ENCODE measurements at regions not wholly inside any gene's neighbourhood (a gene's known extent, or its start where the extent isn't known, plus 50 kb on each side); places are given as distances from the start of the nearest gene placed in this dataset.
"Not testable (repeated sequence)": the region's sequence is repeated elsewhere in the genome, so short reads cannot be mapped to it uniquely, and the experiment has no call there.

DNA sequence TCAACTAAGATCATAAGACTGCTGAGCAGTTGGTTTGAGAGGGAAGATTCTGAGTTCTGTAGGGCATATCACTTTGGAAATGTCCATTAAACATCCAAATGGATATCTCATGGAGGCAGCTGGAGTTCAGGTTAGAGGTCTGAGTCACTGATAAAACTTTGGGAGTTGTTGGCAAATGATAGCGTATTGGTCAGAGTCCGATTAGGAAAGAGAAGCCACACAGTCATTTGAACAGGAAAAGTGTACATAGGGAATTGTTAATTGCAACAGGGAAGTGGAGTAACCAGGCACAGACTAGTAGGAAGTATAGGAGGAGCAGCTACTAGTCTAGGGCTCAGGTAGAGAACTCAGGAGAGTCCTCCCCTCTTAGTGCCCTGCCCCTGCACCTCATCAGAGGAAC, 126.6 kb upstream of the PTPN20 start:
- in situ Hi-C loops (cut with HindIII; ENCODE audit: low pct_ligation_motif_present, low pct_unique_long_range_greater_than_20kb, low sequenced_read_pairs); DNase-seq: not testable (repeated sequence)

DNA sequence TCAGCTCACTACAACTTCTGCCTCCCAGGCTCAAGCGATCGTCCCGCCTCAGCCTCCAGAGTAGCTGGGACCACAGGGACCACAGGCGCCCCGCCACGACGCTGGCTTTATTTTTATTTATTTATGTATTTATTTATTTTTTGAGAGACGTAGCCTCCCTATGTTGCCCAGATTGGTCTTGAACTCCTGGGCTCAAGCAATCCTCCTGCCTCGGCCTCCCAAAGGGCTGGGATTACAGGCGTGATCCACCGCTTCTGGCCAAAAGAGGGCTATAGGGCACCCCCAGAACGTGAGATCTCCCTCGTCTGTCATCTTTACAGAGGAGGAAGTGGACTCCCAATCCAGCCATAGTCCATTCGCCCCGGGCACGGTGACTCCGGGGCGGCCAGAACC, 125.1 kb upstream of the PTPN20 start:
- in situ Hi-C loops (cut with HindIII; ENCODE audit: low pct_ligation_motif_present, low pct_unique_long_range_greater_than_20kb, low sequenced_read_pairs); DNase-seq: not testable (repeated sequence)

DNA sequence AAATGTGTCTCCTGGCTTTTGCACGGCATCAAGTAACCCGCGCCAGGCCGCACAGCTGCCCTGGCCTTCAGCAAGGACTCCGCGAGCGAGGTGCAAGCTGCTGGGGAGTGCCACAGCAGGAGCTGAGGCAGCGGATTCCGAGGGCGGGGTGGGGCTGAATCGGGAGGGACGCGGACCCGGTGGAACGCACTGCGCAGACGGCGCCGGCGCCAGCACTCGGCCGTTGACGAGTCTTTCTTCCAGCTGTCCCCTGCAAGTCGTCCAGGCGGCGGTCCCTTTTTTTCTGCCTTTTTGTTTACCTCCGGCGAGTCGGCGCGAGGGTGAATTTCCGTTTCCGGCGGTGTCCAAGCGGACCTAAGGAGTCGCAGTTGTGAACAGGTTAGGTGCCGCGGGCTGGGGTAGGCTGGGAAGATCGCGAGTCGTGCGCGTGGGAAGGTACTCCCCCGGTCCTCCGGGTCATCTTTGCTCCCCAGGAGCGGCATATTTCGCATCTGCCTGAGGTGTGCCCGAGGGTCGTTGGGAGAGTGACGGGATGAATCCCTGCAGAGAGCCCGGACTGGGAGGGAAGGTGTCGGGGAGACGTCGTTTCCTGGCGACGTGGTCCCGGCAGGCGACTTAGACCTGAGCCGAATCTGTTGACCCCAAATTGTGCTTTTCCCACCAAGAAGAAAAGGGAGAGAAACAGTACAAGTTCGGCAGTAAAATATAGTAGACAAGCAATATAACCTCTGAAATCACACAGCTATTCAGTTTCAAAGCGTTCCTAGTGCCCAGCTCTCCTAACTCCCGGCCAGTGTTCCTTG, 124.5 kb upstream of the PTPN20 start:
- in situ Hi-C loops (cut with HindIII; ENCODE audit: low pct_ligation_motif_present, low pct_unique_long_range_greater_than_20kb, low sequenced_read_pairs): not testable (repeated sequence)
- peak; percentile 73 for DNase-seq

DNA sequence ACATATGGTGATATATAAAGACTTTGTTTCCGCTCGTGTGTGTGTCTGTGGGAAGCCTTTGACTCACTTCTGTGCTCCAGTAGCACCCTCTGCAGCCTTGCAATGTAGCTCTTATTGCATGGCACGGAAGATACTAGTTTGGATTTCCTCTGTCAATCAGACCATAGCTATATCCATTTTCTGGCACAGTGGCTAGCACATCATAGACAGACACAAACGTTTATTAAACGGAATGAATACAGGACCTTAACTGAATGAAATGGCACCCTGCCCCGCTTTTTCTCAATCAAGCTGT, 124.0 kb upstream of the PTPN20 start:
- peak; percentile 81 for DNase-seq
- in situ Hi-C loops (cut with HindIII; ENCODE audit: low pct_ligation_motif_present, low pct_unique_long_range_greater_than_20kb, low sequenced_read_pairs): no loop called here

DNA sequence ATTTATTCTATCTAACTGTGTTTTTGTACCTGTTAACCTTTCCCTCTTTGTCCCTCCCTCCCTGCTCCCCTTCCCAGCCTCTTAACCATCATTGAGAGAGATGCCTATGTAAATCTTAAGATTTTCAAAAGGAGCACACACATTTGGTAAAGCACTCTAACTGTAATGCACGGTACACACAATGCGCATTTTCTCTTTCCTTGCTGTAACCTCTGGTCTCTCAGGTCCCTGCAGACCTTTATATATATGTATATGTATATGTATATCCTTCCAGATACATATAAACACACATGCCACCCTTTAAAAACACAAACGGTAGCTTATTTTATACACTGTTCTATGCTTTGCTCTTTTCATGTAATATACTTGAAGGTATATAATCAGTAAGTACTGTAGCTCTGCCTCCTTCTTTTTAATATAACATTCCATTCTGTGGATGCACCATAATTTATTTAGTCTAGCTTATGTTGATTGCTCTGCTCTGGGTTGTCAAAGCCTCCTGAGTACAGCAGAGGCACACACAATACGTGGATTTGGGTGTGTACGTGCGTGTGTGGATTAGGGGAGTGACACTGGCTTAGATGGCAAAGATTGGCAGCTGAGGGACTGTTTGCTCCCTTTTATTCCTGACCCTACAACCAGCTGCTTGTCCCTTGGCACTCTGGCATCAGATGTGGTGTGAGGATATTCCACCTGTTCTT, 118.4 kb upstream of the PTPN20 start:
- in situ Hi-C loops (cut with HindIII; ENCODE audit: low pct_ligation_motif_present, low pct_unique_long_range_greater_than_20kb, low sequenced_read_pairs); DNase-seq: not testable (repeated sequence)

DNA sequence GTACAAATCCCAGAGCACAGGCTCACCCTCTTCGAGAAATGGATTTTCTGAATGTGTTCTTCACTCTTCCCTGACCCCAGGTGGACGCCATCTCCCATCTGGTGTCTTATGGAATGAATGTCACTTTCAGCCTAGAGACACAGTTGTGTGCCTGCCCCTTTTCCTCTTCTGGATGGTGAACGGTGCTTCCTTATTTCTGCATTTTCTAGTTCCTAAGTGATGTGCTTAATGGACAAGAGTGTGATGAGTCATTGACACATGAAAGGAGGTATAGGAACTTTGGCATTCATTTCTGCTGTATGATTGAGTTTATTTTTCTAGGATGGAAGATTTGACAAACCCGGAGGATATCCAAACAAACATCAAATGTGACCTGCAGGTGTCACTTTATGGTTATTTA, 114.9 kb upstream of the PTPN20 start:
- in situ Hi-C loops (cut with HindIII; ENCODE audit: low pct_ligation_motif_present, low pct_unique_long_range_greater_than_20kb, low sequenced_read_pairs); DNase-seq: not testable (repeated sequence)

DNA sequence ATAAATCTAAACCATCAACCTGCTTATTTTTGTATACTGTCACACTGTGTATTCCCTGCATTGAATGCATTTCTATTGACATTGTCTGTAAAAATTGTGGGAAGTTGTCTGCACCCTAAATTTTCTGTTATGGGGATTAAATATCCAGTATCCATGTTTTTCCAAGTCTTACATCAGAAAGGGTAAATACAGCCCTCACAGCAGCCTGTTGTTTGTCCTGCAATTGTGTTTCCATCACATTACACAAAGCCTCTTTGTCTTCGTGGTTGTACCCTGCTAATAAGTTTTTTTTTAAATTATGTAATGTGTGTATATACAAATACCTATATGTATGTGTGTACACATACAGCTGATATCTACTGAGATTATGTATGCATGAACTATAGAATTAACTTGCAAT, 109.2 kb upstream of the PTPN20 start:
- DNase-seq; in situ Hi-C loops (cut with HindIII; ENCODE audit: low pct_ligation_motif_present, low pct_unique_long_range_greater_than_20kb, low sequenced_read_pairs): not testable (repeated sequence)

DNA sequence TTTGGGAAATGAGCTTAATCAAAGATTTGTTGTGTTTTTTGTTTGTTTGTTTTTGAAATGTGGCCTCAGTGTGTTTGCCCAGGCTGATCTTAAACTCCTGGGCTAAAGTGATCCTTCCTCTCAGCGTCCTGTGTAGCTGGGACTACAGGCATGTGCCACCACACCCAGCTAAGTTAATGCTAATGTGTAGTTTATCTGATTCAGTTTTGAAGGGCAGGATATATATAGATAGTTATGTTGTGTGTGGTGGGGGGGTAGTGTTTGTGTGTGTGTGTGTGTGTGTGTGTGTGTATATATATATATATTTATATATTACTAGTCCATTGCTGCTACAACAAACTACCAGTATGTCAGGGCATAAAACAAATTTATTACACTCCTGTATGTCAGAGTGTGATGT, 108.1 kb upstream of the PTPN20 start:
- in situ Hi-C loops (cut with HindIII; ENCODE audit: low pct_ligation_motif_present, low pct_unique_long_range_greater_than_20kb, low sequenced_read_pairs); DNase-seq: not testable (repeated sequence)

DNA sequence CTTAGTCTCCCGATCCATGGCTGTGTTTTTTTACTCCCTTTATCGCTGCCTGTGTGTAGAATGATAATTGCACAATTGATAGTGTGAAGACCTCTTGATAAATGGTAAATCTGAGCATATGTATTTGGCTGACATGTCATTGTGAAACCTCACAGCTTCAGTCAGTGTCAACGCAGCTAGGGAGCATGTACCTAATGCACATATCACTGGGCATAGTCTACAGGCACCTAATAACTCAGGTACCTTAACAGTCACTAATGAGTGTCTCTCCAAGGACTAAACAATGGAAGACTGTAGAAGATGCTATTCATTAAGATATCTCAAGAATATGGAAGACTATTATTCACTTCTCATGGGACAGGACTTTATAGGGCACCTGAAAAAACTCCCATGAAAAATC, 101.0 kb upstream of the PTPN20 start:
- in situ Hi-C loops (cut with HindIII; ENCODE audit: low pct_ligation_motif_present, low pct_unique_long_range_greater_than_20kb, low sequenced_read_pairs); DNase-seq: not testable (repeated sequence)

DNA sequence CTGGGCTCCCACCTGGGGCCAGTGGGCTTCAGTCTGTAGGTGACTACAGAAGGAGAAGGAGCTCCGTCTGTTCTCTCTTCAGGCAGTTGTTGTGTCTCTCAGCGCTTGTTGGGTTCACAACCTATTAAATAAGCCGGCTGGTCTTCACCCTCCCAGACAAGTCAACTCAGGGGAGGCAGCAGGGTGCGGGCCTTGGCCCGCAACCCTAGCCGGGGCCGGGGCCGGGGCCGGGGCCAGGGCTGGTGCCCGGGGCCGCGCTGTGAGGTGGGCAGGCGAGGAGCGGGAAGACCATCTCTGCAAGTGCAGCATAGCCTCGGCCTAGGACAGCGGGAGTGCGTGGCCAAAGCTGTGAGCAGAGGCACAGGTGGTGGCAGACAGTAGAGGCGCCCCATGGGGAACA, 95.1 kb upstream of the PTPN20 start:
- in situ Hi-C loops (cut with HindIII; ENCODE audit: low pct_ligation_motif_present, low pct_unique_long_range_greater_than_20kb, low sequenced_read_pairs); DNase-seq: not testable (repeated sequence)

DNA sequence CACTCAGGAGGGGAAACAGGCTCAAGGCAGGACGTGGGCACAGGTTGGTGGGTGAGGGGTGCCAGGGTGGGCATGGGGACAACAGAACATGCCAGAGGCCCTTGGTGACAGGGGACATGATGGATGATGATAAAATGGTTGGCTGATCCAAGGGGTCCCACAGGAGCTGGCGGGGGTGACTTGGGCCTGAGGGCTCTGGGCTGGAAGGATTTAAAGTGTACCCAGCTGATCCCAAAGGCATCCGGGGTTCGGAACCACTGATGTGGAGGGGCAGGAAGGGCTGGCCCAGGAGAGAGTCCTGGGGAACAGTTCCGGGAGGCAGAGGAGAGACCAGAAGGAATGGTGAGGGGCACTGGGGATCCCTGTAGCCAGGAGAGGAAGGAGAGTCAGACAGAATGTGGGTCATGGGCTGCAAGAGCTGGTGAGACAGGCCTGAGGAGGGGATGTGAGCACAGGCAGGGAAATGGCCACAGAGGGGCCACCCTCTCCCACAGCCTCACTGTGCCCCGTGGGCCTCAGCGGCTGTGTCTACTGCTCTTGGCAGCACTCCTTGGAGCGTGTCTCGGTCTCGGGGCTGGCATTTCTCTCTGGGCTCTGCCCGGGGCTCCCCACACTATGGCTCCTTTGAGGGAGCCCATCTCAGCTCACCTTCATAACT, 70.7 kb upstream of the PTPN20 start:
- in situ Hi-C loops (cut with HindIII; ENCODE audit: low pct_ligation_motif_present, low pct_unique_long_range_greater_than_20kb, low sequenced_read_pairs); DNase-seq: not testable (repeated sequence)

DNA sequence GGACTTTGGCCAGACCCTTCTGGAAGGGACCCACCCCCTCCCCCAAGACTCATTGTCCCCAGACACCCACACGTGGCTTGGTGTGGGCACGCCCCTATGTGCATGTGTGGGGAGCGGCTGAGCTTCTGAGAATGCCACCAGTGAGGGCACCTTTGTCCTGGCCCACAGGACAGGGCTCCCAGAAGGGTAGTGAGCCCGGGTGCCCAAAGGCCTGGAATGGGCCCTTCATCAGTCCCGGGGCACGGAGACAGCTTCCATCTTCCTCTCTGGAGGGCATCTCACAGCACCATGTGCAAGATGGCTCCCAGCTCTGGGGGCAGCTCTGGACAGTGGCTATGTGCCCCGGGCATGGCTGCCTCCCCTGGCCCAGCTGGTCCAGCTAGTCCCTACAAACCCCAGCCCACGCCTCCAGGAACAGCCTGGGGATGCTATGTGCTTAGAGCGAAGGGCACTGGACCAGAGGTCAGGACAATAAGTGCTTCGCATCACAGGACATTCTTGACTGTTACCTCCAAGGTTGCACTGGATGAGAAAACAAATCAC, 70.1 kb upstream of the PTPN20 start:
- in situ Hi-C loops (cut with HindIII; ENCODE audit: low pct_ligation_motif_present, low pct_unique_long_range_greater_than_20kb, low sequenced_read_pairs): not testable (repeated sequence)

DNA sequence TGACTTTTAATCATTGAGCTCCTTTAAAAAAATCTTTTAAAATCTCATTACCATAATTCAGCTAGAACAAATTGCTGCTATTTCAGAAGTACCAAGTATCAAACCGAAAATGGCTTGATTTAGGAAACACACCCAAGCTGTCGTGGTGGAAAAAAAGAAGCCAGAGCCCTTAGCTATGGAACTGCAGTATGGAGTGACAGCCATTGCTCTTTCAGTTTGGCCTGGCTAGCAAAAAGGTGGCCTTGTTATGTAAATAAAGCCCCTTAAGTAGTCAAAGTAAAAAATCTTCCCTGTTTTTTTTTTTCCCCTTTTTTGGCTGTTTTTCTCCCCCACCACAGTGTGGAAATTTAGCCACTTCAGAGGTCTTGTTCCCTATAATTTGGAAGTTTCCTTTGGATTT, 66.0 kb upstream of the PTPN20 start:
- DNase-seq; in situ Hi-C loops (cut with HindIII; ENCODE audit: low pct_ligation_motif_present, low pct_unique_long_range_greater_than_20kb, low sequenced_read_pairs): not testable (repeated sequence)

More for the DNA sequence above, 70.1 kb upstream of the PTPN20 start:
- DNase-seq: not testable (repeated sequence)

DNA sequence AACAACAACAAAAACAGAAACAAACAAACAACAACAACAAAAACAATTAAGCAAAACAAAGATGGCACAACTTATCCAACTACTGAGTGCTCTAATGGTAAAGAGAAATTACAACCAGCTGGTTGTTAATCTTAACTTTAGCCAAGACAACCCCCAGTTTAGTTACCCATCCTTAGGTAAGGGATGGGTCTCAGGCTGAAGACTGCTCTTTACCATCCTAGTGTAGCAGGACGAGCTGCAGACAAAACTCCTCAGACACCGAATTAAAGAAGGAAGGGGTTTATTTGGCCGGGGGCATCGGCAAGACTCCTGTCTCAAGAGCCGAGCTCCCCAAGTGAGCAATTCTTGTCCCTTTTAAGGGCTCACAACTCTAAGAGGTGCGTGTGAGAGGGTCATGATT, 65.6 kb upstream of the PTPN20 start:
- in situ Hi-C loops (cut with HindIII; ENCODE audit: low pct_ligation_motif_present, low pct_unique_long_range_greater_than_20kb, low sequenced_read_pairs); DNase-seq: not testable (repeated sequence)

DNA sequence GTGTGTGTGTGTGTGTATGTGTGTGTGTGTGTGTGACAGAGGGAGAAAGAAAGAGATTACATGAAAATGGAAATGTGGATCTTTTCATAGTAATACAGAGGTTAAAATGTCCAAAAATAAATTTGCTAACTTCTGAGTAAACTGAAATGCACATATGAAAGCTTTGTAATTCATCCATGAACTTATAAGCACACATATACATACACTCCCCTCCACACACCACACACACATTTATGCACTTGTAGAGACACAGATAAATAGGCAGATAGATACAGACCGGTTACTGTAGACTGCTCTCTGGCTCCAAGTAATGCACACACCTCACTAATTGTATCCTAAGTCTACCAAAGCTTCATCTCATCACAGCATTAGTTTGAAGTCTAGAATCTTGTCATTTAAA, 50.5 kb upstream of the PTPN20 start:
- in situ Hi-C loops (cut with HindIII; ENCODE audit: low pct_ligation_motif_present, low pct_unique_long_range_greater_than_20kb, low sequenced_read_pairs); DNase-seq: not testable (repeated sequence)

Data from ACHN (cell line).